Naive B cell (primary cell): ENCODE measurements at regions not wholly inside any gene's neighbourhood (a gene's known extent, or its start where the extent isn't known, plus 50 kb on each side); places are given as distances from the start of the nearest gene placed in this dataset.
A peak's percentile ranks its signal among the peaks of the same experiment; 100 is the strongest.
"Not testable (repeated sequence)": the region's sequence is repeated elsewhere in the genome, so short reads cannot be mapped to it uniquely, and the experiment has no call there.

Experiments
- ATAC-seq, 2 donors: fragments of 150-1000 bp; cut with Tn5 transposase; 2 replicates each; pipeline ENCODE4 v1.10.0; 2021; ENCODE audit warnings: low read depth in 2 of 2, mild to moderate bottlenecking in 2 of 2, moderate library complexity in 2 of 2
- DNase-seq: peaks from one replicate; pipeline ENCODE4 v3.0.0; 2022
- H3K27ac Mint-ChIP-seq, 6 donors: one replicate each; pipeline ENCODE4 v1.8.0; 2020 to 2022; ENCODE audit warnings: mild to moderate bottlenecking in 6 of 6, mixed read lengths in 6 of 6, moderate library complexity in 5 of 6, inconsistent platforms in 2 of 6
- H3K27me3 Mint-ChIP-seq, 3 donors: one replicate each; pipeline ENCODE4 v1.8.0; 2021 to 2022; ENCODE audit warnings: mixed read lengths in 3 of 3, mild to moderate bottlenecking in 1 of 3
- H3K36me3 Mint-ChIP-seq, 2 donors: one replicate each; pipeline ENCODE4 v1.8.0; 2020 to 2022; ENCODE audit warnings: mixed read lengths in 2 of 2, inconsistent platforms in 1 of 2, mild to moderate bottlenecking in 1 of 2
- H3K4me1 Mint-ChIP-seq, 3 donors: one replicate each; pipeline ENCODE4 v1.8.0; 2020 to 2022; ENCODE audit warnings: mixed read lengths in 3 of 3, inconsistent platforms in 1 of 3, mild to moderate bottlenecking in 1 of 3, moderate library complexity in 1 of 3
- H3K4me3 Mint-ChIP-seq, 8 donors: one replicate each; pipeline ENCODE4 v1.8.0; 2020 to 2022; ENCODE audit warnings: mild to moderate bottlenecking in 8 of 8, mixed read lengths in 8 of 8, moderate library complexity in 8 of 8, inconsistent platforms in 2 of 8
- H3K9me3 Mint-ChIP-seq, 7 donors: one replicate each; pipeline ENCODE4 v1.8.0; 2020 to 2022; ENCODE audit warnings: mixed read lengths in 7 of 7, mild to moderate bottlenecking in 5 of 7, inconsistent platforms in 2 of 7, moderate library complexity in 1 of 7

DNA sequence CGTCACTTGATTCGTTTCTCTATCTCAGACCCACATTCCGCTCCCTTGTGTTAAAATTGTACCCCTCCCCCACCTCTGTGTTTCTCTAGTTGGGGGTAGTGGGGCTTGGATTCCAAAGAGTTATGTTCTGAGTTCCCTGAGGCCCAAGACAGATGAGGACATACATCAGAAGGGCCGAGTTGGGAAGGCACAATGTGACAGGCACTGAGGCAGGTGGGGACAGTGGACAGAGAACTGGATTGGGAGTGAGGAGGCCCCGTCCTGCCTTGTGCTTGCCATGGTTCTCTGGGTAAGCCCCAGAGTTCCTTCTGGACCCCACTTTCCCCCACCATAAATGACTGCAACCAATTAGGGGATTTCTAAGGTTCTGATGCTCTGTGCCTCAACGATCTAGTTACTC lies 80.5 kb upstream of the ETV3 start:
- H3K4me3 Mint-ChIP-seq: no peak overlapping the region
- H3K27me3 Mint-ChIP-seq: peaks cover 49 to 77% (median 61%) of the 10 kb centered on the region in 3 donors
- DNase-seq: no peak
- H3K27ac Mint-ChIP-seq: no peak overlapping the region
- peaks cover 9 to 21% (median 14%) of the 10 kb centered on the region in 7 donors for H3K9me3 Mint-ChIP-seq
- no peaks in the 10 kb centered on the region for H3K4me1 Mint-ChIP-seq
- ATAC-seq: no peak
- peaks cover 7 to 14% of the 10 kb centered on the region in 2 donors for H3K36me3 Mint-ChIP-seq

DNA sequence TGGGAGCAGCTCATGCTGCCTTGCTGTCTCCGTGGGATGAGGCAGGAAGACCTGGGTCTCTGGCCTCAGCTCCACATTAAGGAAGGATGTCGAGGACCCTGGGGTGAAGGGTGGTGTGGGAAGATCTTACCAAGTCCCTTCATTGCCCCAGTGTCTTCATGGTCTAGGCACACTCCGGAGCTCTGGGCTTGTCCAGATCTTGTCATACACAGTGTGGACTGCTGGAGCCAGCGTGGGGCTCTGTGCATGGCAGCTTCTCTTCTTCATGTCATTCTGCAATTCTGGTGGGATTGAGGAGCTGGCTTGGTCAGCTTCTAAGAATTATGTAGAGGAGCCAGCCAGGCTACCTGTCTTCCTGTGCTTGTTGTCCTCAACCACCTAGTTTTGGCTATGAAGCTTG lies 79.3 kb upstream of the ETV3 start:
- DNase-seq (no peak), ATAC-seq (no peak)
- H3K9me3 Mint-ChIP-seq: peaks cover 20 to 33% (median 26%) of the 10 kb centered on the region in 7 donors
- H3K27me3 Mint-ChIP-seq: peaks cover 52 to 81% (median 66%) of the 10 kb centered on the region in 3 donors
- peaks cover 7 to 24% of the 10 kb centered on the region in 2 donors for H3K36me3 Mint-ChIP-seq
- H3K4me1 Mint-ChIP-seq: no peaks in the 10 kb centered on the region
- H3K27ac Mint-ChIP-seq: no peak overlapping the region
- no peak overlapping the region for H3K4me3 Mint-ChIP-seq

DNA sequence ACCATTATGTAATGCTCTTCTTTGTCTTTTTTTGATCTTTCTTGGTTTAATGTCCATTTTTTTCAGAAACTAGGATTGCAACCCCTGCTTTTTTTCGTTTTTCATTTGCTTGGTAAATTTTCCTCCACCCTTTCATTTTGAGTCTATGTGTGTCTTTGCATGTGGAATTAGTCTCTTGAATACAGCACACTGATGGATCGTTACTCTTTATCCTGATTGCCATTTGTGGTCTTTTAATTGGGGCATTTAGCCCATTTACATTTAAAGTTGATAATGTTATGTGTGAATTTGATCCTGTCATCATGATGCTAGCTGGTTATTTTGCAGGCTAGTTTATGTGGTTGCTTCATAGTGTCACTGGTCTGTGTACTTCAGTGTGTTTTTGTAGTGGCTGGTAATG lies 75.6 kb upstream of the ETV3 start:
- Mint-ChIP-seq H3K9me3 (peaks cover 20 to 45% (median 37%) of the 10 kb centered on the region in 7 donors), H3K4me1 (no peaks in the 10 kb centered on the region), H3K27ac (no peak overlapping the region), H3K4me3 (no peak overlapping the region), H3K27me3 (peaks cover 38 to 65% (median 57%) of the 10 kb centered on the region in 3 donors), H3K36me3 (peaks cover 7 to 24% of the 10 kb centered on the region in 2 donors)
- DNase-seq: no peak
- no peak for ATAC-seq

DNA sequence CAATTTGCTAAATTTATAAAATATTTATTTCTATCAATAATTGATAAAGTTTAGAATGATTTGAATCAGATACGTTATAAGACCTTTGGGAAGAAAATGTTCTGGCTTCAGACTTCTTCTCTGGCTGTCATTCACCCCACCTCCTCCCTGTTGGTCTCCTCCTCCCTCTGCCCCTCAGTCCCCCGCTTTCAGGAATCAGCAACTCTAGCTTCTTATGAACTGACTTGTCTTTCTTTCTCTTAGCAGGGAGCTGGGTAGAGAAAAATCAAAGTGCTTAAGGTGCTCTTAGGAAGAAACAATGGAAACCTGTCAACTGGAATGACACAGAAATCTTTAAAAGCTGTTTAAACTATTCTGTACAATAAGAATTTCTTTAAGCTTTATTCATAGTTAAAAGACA lies 71.3 kb upstream of the ETV3 start:
- H3K36me3 Mint-ChIP-seq: peaks cover 3 to 17% of the 10 kb centered on the region in 2 donors
- no peak for ATAC-seq
- H3K27me3 Mint-ChIP-seq: peaks cover 23 to 46% (median 45%) of the 10 kb centered on the region in 3 donors
- H3K4me3 Mint-ChIP-seq: no peak overlapping the region
- H3K9me3 Mint-ChIP-seq: peaks cover 13 to 35% (median 30%) of the 10 kb centered on the region in 7 donors
- no peaks in the 10 kb centered on the region for H3K4me1 Mint-ChIP-seq
- H3K27ac Mint-ChIP-seq: no peak overlapping the region
- DNase-seq: no peak

DNA sequence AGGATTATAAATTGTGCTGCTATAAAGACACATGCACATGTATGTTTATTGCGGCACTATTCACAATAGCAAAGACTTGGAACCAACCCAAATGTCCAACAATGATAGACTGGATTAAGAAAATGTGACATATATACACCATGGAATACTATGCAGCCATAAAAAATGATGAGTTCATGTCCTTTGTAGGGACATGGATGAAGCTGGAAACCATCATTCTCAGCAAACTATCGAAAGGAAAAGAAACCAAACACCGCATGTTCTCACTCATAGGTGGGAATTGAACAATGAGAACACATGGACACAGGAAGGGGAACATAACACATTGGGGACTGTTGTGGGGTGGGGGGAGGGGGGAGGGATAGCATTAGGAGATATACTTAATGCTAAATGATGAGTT lies 67.8 kb upstream of the ETV3 start:
- H3K27me3 Mint-ChIP-seq: peaks cover 25 to 46% (median 37%) of the 10 kb centered on the region in 3 donors
- H3K9me3 Mint-ChIP-seq, H3K27ac Mint-ChIP-seq, H3K4me1 Mint-ChIP-seq, DNase-seq, H3K36me3 Mint-ChIP-seq, ATAC-seq, H3K4me3 Mint-ChIP-seq: not testable (repeated sequence)

DNA sequence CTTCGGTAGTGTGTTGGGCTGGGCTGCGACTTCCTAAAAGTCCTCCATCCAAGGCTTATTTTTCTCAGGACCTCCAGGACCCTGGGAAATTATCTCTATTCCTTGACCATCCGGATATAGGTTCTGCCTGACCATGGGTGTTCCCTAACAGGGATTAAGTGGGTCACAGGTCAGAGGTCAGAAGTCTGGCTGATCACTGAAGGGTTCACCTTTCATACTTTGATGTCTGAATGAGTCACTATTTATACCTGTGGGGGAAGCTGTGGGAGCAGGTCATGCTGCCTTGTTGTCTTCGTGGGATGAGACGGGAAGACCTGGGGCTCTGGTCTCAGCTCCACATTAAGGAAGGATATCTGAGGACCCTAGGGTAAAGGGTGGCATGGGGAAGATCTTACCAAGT lies 65.0 kb upstream of the ETV3 start:
- H3K27me3 Mint-ChIP-seq: peaks cover 22 to 47% (median 43%) of the 10 kb centered on the region in 3 donors

DNA sequence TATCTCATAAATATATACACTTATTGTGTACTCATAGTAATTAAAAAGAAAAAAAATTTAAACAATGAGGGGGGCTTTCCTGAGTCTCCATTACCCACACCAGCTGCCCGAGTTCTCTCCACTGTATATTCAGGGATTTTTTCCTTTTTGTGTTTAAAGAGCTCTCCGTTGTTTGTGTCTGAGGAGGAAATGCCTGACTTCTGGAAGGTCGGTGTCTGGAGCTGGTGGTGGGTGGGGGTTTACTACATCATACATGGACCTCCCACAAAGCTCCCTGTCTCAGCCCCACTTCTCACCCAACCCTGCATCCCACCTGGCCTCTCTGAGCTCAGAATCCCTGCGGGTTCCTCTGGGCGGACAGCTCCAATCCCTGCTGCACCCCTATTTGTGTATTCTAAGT lies 64.1 kb upstream of the ETV3 start:
- no peak for DNase-seq
- Mint-ChIP-seq H3K4me3 (no peak overlapping the region), H3K4me1 (no peaks in the 10 kb centered on the region), H3K27me3 (peaks cover 22 to 46% (median 42%) of the 10 kb centered on the region in 3 donors), H3K27ac (no peak overlapping the region), H3K36me3 (no peaks in the 10 kb centered on the region), H3K9me3 (no peaks in the 10 kb centered on the region)
- ATAC-seq: no peak

More for the DNA sequence above, 65.0 kb upstream of the ETV3 start:
- no peaks in the 10 kb centered on the region for H3K36me3 Mint-ChIP-seq
- no peaks in the 10 kb centered on the region for H3K4me1 Mint-ChIP-seq
- DNase-seq: no peak
- H3K9me3 Mint-ChIP-seq: no peaks in the 10 kb centered on the region
- no peak overlapping the region for H3K27ac Mint-ChIP-seq
- no peak overlapping the region for H3K4me3 Mint-ChIP-seq
- no peak for ATAC-seq

DNA sequence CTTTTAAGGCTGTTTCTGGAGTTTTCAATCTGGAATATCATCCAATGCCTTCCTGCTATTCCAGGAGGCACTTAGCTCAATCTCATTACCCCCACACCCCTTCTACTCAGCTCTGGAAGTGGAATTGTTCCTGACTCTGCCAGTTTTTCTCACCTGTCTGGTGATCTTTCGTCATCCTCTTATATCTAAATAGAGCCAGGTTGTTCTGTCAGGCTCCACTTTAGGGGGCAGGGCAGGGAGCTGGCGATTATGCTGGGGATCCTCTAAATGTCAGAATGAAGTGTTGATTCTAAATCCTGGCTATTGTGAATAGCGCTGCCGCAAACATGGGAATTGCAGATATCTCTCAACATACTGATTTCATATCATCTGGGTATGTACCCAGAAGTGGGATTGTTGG lies 63.6 kb upstream of the ETV3 start:
- H3K4me1 Mint-ChIP-seq: no peaks in the 10 kb centered on the region
- H3K4me3 Mint-ChIP-seq: no peak overlapping the region
- H3K27ac Mint-ChIP-seq: peak overlapping the region in 1 of 6 donors; percentile 15
- no peaks in the 10 kb centered on the region for H3K9me3 Mint-ChIP-seq
- peaks cover 21 to 42% (median 39%) of the 10 kb centered on the region in 3 donors for H3K27me3 Mint-ChIP-seq
- no peaks in the 10 kb centered on the region for H3K36me3 Mint-ChIP-seq
- ATAC-seq: no peak
- DNase-seq: no peak

DNA sequence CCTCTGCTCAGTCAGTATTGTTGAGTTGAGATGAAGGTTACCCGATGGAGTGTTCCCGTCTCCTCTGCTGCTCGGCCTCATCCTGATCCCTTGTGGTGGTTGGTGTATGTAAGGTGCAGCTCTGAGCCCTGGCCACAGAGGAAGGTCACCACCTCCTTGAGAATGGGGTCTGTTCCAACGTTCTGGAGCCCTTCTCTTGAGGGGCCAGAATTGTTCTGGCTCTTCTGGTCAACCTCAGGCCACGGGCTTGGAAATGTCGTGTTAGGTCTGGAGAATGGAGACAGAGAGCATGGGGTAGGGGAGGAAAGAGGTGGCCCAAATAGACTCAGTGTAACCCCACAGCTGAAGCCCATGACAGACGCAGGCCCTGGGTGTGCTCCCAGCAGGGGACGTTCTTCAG lies 62.3 kb upstream of the ETV3 start:
- no peaks in the 10 kb centered on the region for H3K9me3 Mint-ChIP-seq
- no peaks in the 10 kb centered on the region for H3K36me3 Mint-ChIP-seq
- no peak overlapping the region for H3K27ac Mint-ChIP-seq
- ATAC-seq (no peak), DNase-seq (no peak)
- H3K4me3 Mint-ChIP-seq: no peak overlapping the region
- no peaks in the 10 kb centered on the region for H3K4me1 Mint-ChIP-seq
- peaks cover 22 to 49% (median 48%) of the 10 kb centered on the region in 3 donors for H3K27me3 Mint-ChIP-seq

DNA sequence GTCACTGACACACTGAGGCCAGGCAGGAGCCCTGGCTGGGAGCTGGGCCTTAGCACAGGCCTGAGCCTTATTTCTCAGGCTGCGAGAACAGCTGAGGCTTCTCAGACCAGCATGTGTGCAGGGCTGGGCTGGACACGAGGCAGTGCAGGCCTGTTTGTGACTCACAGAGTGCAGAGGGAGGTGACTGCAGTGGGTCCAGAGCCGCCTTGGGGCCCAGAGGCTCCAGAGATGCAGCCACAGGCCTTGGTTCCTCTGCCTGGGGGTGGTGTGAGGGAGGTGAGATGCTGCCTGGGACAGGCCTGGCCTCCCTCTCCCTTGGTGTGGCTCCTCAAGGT lies 61.2 kb upstream of the ETV3 start:
- ATAC-seq: no peak
- Mint-ChIP-seq H3K27me3 (peaks cover 21 to 53% (median 46%) of the 10 kb centered on the region in 3 donors), H3K4me3 (no peak overlapping the region), H3K27ac (no peak overlapping the region), H3K4me1 (no peaks in the 10 kb centered on the region), H3K9me3 (no peaks in the 10 kb centered on the region), H3K36me3 (no peaks in the 10 kb centered on the region)
- DNase-seq: no peak

DNA sequence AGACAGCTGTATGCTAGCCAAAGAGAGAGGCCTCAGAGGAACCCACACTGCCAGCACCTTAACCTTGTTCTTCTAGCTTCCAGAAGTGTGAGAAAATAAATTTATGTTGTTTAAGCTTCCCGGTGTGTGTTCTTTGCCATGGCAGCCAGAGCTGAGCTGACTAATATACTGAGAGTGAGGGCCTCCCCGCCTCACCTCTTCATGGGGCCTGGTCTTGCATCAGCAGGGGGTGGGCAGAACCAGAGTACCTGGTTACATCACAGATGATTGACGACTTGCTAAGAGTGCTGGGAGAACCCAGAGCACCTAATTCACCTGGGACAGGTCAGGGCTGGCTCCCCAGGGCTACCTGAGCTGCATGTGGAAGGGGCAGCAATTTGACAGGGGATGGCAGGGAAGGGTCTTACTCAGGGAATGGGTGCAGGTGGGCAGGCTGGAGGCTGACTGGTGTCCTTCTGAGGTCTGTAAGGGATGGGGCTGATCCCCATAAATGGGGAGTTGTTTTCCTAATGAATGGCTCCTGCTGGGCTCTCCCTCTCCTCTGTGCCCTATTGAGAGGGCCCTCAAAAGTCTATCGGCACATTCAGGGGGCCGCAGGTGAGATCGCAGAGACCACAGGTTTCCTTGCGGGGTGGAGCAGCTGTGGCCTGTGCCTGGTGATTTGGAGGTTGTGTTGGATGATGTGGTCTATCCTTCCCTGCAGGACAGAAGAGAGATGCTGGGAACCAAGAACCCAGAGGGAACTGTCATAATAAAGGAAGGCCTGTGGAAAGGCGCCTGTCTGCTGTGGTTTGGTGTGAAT lies 60.6 kb upstream of the ETV3 start:
- no peaks in the 10 kb centered on the region for H3K36me3 Mint-ChIP-seq
- H3K4me3 Mint-ChIP-seq: peak overlapping the region in 1 of 8 donors; percentile 49
- no peak for DNase-seq
- peak overlapping the region in 1 of 6 donors; percentile 37 for H3K27ac Mint-ChIP-seq
- peaks cover 24 to 54% (median 46%) of the 10 kb centered on the region in 3 donors for H3K27me3 Mint-ChIP-seq
- H3K9me3 Mint-ChIP-seq: no peaks in the 10 kb centered on the region
- no peak for ATAC-seq
- H3K4me1 Mint-ChIP-seq: peaks cover 0 to 2% (median 1%) of the 10 kb centered on the region in 3 donors

DNA sequence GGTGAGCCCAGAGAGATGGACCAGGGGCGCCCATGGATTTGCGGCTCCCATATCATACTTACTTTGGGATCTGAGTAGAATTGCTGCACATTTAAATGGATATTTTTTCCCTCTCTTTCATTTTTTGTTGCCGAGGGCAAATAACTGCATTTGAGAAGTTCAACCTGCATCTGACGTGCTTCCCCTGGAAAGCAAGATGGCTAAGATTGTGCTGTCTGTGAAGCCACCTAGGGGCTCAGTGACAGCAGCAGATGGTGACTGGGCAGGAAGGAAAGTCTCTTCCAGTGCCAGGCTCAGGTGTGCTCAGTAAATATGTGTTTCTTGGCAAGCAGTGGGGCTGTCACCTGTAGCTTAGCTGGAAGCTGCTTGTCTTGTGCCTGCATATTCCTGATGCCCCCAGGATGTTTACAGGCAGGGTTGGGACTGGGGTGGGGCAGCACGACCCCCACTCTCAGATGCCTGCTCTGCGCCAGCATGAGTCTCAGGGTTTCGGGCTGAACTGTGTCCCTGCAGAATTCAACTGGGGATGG lies 59.8 kb upstream of the ETV3 start:
- ATAC-seq: no peak
- Mint-ChIP-seq H3K27me3 (peaks cover 31 to 54% (median 46%) of the 10 kb centered on the region in 3 donors), H3K9me3 (no peaks in the 10 kb centered on the region), H3K36me3 (no peaks in the 10 kb centered on the region), H3K27ac (no peak overlapping the region), H3K4me3 (no peak overlapping the region), H3K4me1 (peaks cover 0 to 5% (median 4%) of the 10 kb centered on the region in 3 donors)
- DNase-seq: no peak

DNA sequence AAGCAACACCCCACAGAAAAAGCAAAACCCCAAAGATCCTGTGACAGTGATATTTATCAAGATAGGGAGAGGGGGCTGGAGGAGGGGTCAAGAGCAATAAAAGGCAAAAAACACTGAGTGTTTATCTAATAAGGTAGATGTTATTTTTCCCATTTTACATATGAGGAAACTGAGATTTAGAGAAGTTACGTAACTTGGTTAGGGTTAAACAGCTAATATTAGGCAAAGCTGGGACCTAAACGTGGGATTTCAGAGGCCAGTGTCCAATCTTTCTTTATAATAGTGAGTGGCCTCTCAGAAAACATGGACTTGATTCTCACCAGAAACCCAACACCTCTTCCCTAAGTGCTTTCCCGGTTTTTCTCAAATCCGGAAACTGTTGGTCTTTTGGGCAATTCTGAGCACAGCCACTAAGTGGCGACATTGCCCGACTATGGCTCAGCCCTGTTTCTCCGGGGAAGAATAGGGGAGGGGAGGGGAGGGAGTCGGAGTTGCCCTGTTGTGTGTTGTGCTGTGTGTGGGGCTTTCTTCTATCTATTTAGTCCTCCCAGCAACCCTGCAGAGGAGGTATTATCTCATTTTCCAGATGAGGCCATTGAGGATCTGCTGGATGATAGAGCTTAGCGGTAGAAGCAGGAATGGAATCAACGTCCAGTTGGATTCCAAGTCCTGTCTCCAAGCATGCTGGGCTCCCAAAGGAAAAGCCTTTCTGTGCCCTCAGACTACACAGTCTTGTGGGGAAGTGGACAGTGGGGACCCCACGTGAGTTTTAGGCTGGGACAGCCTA lies 58.7 kb upstream of the ETV3 start:
- not testable (repeated sequence) for H3K4me1 Mint-ChIP-seq, DNase-seq
- H3K27me3 Mint-ChIP-seq: peaks cover 34 to 58% (median 50%) of the 10 kb centered on the region in 3 donors

DNA sequence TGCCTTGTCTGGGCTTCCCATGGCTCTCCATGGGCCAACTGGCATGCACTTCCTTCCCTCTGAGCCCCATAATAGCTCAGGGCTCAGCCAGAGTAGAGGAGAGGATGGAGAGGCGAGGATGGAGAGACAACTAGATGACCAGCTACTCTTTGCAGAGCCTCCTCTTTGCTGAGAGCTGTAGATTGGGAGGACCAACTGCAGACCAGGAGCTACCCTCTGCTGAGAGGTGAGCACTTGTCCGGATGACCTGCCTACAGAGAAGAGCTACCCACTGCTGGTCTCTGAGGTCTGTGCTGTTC lies 58.0 kb upstream of the ETV3 start:
- DNase-seq (no peak), ATAC-seq (no peak)
- Mint-ChIP-seq H3K36me3 (no peaks in the 10 kb centered on the region), H3K4me3 (no peak overlapping the region), H3K27me3 (peaks cover 33 to 60% (median 53%) of the 10 kb centered on the region in 3 donors), H3K27ac (no peak overlapping the region), H3K4me1 (peaks cover 0 to 5% (median 4%) of the 10 kb centered on the region in 3 donors), H3K9me3 (no peaks in the 10 kb centered on the region)

More for the DNA sequence above, 58.7 kb upstream of the ETV3 start:
- H3K27ac Mint-ChIP-seq, H3K36me3 Mint-ChIP-seq, H3K9me3 Mint-ChIP-seq, H3K4me3 Mint-ChIP-seq: not testable (repeated sequence)
- peak; percentile 45 to 62 for ATAC-seq
